ENCODE measurements at regions not wholly inside any gene's neighbourhood (a gene's known extent, or its start where the extent isn't known, plus 50 kb on each side); places are given as distances from the start of the nearest gene placed in this dataset.

DNA sequence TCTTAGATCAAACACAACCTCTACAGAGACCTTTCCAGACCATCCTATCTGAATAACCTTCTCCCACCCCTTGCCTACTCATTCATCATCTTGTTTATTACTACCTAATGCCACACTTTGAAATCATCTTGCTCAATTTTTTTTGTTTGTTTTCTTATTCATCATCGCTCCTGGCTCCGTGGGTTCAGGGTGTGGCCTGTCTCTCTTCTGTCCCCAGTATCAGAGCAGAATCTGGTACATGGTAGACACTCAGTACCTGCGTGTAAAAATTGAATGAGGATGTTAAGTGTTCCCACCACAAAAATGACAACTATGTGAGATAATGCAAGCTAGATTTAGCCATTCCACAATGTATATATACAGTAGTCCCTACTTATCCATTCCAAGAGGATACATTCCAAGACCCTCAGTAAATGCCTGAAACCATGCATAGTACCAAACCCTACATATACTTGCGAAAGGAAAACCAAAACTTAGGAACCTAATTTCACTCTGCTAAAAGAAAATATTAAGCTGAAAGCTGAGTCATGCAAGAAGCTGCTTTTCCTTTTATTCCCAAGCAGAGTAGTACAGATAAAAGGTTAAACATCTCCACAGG, 72.1 kb upstream of the SEC61G start:
- no peak overlapping the region for H3K4me3 ChIP-seq
- intact Hi-C loops (cut with micrococcal nuclease), result no loop called here

DNA sequence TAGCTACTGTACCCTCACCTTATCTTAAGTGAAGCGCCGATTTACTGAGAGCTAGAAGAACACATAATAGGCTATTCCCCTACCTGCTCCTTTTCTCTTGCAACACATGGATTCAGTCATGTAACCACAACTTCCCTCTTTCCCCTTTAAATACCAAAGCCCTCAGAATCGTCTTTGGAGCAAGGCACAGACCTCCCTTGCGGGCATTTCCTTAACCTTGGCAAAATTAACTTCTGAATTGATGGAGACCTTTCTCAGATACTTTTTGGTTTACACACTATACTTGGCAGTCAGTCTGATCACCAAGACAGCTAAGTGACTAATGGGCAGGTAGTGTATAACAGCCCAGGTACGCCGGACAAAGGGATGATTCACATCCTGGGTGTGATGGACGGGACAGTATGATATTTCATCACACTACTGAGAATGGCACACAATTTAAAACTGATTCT, 72.7 kb upstream of the SEC61G start:
- DNase-seq, result no peak
- TF ChIP-seq, protein P1, sequence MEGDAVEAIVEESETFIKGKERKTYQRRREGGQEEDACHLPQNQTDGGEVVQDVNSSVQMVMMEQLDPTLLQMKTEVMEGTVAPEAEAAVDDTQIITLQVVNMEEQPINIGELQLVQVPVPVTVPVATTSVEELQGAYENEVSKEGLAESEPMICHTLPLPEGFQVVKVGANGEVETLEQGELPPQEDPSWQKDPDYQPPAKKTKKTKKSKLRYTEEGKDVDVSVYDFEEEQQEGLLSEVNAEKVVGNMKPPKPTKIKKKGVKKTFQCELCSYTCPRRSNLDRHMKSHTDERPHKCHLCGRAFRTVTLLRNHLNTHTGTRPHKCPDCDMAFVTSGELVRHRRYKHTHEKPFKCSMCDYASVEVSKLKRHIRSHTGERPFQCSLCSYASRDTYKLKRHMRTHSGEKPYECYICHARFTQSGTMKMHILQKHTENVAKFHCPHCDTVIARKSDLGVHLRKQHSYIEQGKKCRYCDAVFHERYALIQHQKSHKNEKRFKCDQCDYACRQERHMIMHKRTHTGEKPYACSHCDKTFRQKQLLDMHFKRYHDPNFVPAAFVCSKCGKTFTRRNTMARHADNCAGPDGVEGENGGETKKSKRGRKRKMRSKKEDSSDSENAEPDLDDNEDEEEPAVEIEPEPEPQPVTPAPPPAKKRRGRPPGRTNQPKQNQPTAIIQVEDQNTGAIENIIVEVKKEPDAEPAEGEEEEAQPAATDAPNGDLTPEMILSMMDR (IDR thresholded peaks at IDR 0.05; ENCODE audit: borderline replicate concordance), result no peak
- peaks cover 14% of the 10 kb centered on the region for H3K9me3 ChIP-seq (replicated peaks)
- H3K36me3 ChIP-seq, result no peaks in the 10 kb centered on the region
- intact Hi-C loops (cut with micrococcal nuclease), result no loop called here
- H3K4me1 ChIP-seq, result no peaks in the 10 kb centered on the region
- no peak overlapping the region for H3K4me3 ChIP-seq
- no peaks in the 10 kb centered on the region for H3K27me3 ChIP-seq (ENCODE audit: low read depth)
- H3K27ac ChIP-seq (replicated peaks), result no peak overlapping the region

More for the DNA sequence above, 72.1 kb upstream of the SEC61G start:
- H3K4me1 ChIP-seq, result no peaks in the 10 kb centered on the region
- TF ChIP-seq, protein P1 (IDR thresholded peaks at IDR 0.05; ENCODE audit: borderline replicate concordance), result no peak
- no peak for DNase-seq
- no peaks in the 10 kb centered on the region for H3K36me3 ChIP-seq
- no peak overlapping the region for H3K27ac ChIP-seq (replicated peaks)
- no peaks in the 10 kb centered on the region for H3K27me3 ChIP-seq (ENCODE audit: low read depth)
- H3K9me3 ChIP-seq (replicated peaks), result peaks cover 15% of the 10 kb centered on the region

DNA sequence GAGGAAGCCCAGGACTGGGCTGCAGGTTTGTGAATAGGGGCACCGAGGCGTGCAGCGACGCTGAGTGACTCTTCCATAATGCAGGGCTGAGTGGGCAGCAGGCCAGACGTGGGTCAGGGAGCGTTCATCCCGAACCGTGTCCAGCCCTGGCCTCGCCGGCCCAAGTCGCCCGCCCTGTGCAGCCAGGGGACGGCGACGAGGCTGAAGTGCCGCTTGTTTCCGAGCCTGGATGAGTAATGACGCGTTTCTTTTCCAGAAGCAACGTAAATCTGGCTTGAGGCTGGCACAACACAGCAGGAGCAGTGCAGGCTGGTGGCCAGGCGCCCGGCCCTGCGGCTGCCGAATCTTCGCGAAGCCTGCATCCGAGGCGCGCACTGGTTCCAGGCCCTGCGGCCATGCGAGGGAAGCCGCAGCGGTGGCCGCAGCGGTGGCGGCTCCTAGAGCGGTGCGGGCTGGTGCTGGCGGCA, 74.0 kb upstream of the SEC61G start:
- Histone ChIP-seq H3K4me3 (no peak overlapping the region), H3K27ac (replicated peaks) (no peak overlapping the region), H3K36me3 (no peaks in the 10 kb centered on the region), H3K9me3 (replicated peaks) (peaks cover 4% of the 10 kb centered on the region), H3K27me3 (ENCODE audit: low read depth) (no peaks in the 10 kb centered on the region), H3K4me1 (peaks cover 5% of the 10 kb centered on the region)
- TF ChIP-seq, protein P1 (IDR thresholded peaks at IDR 0.05; ENCODE audit: borderline replicate concordance), result no peak
- intact Hi-C loops (cut with micrococcal nuclease), result no loop called here
- no peak for DNase-seq

DNA sequence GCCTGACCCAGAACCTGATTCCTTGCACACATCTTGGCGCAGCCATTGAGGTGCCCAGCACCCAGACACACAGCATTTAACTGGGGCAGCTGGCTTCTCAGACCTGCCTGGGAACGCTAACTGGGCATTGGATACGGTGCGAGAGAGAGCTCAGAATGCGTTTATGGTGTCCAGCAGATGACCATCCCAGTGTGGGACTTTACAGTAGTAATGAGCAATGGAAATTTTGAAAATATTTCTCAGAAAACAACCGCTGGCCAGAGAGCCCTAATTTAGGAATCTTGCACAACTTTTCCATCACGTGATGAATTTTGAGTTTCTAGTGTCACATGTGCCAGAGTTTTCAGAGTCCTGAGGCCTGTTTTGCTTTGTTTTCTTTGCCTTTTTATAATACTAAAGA, 78.2 kb upstream of the SEC61G start:
- Histone ChIP-seq H3K27me3 (ENCODE audit: low read depth) (no peaks in the 10 kb centered on the region), H3K4me3 (no peak overlapping the region), H3K4me1 (peaks cover 29% of the 10 kb centered on the region), H3K27ac (replicated peaks) (peak overlapping the region; percentile 76), H3K36me3 (no peaks in the 10 kb centered on the region), H3K9me3 (replicated peaks) (no peaks in the 10 kb centered on the region)
- intact Hi-C loops (cut with micrococcal nuclease), result no loop called here
- TF ChIP-seq, protein P1 (IDR thresholded peaks at IDR 0.05; ENCODE audit: borderline replicate concordance), result no peak
- no peak for DNase-seq

DNA sequence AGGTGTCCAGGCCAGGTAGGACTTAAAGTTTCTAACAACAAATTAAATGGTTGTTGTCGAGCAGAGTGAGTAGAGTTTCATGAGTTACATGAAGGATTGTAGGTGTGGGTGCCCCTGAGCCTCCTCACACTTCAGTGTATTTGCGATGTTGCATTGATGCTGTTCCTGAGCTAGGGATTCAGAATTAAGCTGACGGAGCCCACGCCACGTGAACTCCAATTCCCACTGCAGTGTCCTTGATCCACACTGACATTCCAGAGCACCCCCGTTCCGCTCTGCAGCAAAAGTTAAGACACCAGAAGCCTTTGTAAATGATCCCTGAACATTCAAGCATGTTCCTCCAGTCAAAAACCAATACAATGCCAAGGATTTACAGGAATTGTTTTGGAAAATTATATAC, 78.8 kb upstream of the SEC61G start:
- Histone ChIP-seq H3K27me3 (ENCODE audit: low read depth) (no peaks in the 10 kb centered on the region), H3K4me3 (no peak overlapping the region), H3K27ac (replicated peaks) (peak overlapping the region; percentile 76), H3K36me3 (no peaks in the 10 kb centered on the region), H3K9me3 (replicated peaks) (no peaks in the 10 kb centered on the region), H3K4me1 (peaks cover 33% of the 10 kb centered on the region)
- intact Hi-C loops (cut with micrococcal nuclease), result no loop called here
- TF ChIP-seq, protein P1 (IDR thresholded peaks at IDR 0.05; ENCODE audit: borderline replicate concordance), result no peak
- DNase-seq, result no peak
